ENCODE measurements at regions not wholly inside any gene's neighbourhood (a gene's known extent, or its start where the extent isn't known, plus 50 kb on each side); places are given as distances from the start of the nearest gene placed in this dataset.

GRCh38 chr6:159329081-159329480 is 159.9 kb downstream of the FNDC1 start:
- TF ChIP-seq YY1 (IDR thresholded peaks at IDR 0.05; ENCODE audit: insufficient read depth, insufficient read length) = no peak
- no peak for TF ChIP-seq SUZ12 (IDR thresholded peaks at IDR 0.05; ENCODE audit: extremely low read depth, insufficient read depth, insufficient read length)
- TF ChIP-seq ZNF274 (IDR thresholded peaks at IDR 0.05; ENCODE audit: low read depth, low read length) = no peak

All from NT2/D1 (cell line).